ENCODE measurements at regions not wholly inside any gene's neighbourhood (a gene's known extent, or its start where the extent isn't known, plus 50 kb on each side); places are given as distances from the start of the nearest gene placed in this dataset.

GRCh38 chr6:65776332-65776731, 69.3 kb upstream of the EYS start:
- TF ChIP-seq CTCF (IDR thresholded peaks at IDR 0.05), result no peak
- H3K9me3 Mint-ChIP-seq, result peaks cover 47% of the 10 kb centered on the region
- no peak for DNase-seq
- H3K27me3 Mint-ChIP-seq (ENCODE audit: insufficient read depth), result no peaks in the 10 kb centered on the region
- no peak overlapping the region for H3K4me3 Mint-ChIP-seq
- no peak overlapping the region for H3K27ac Mint-ChIP-seq
- H3K36me3 Mint-ChIP-seq (ENCODE audit: low read depth), result peaks cover 1% of the 10 kb centered on the region; the same call in 1 of the 2 replicates
- H3K4me1 Mint-ChIP-seq (ENCODE audit: low read depth), result no peaks in the 10 kb centered on the region

- H3K36me3 Mint-ChIP-seq (ENCODE audit: low read depth), result peaks cover 3% of the 10 kb centered on the region; the same call in 1 of the 2 replicates
- H3K27me3 Mint-ChIP-seq (ENCODE audit: insufficient read depth), result no peaks in the 10 kb centered on the region
- peaks cover 42% of the 10 kb centered on the region for H3K9me3 Mint-ChIP-seq
- TF ChIP-seq CTCF (IDR thresholded peaks at IDR 0.05), result no peak
- H3K4me3 Mint-ChIP-seq, result no peak overlapping the region
- no peak overlapping the region for H3K27ac Mint-ChIP-seq
- no peak for DNase-seq
- no peaks in the 10 kb centered on the region for H3K4me1 Mint-ChIP-seq (ENCODE audit: low read depth)
Observed at GRCh38 chr6:65771946-65772345, 64.9 kb upstream of the EYS start.

GRCh38 chr6:65761890-65762289, 54.9 kb upstream of the EYS start:
- Mint-ChIP-seq H3K27me3 (ENCODE audit: insufficient read depth) (no peaks in the 10 kb centered on the region; the same call in 1 of the 2 replicates), H3K27ac (no peak overlapping the region), H3K36me3 (ENCODE audit: low read depth) (no peaks in the 10 kb centered on the region), H3K4me3 (no peak overlapping the region), H3K9me3 (peaks cover 14% of the 10 kb centered on the region), H3K4me1 (ENCODE audit: low read depth) (no peaks in the 10 kb centered on the region)
- TF ChIP-seq CTCF (IDR thresholded peaks at IDR 0.05), result no peak
- DNase-seq, result no peak

- H3K4me1 Mint-ChIP-seq (ENCODE audit: low read depth), result no peaks in the 10 kb centered on the region
- no peak for TF ChIP-seq CTCF (IDR thresholded peaks at IDR 0.05)
- no peak overlapping the region for H3K4me3 Mint-ChIP-seq
- H3K27ac Mint-ChIP-seq, result no peak overlapping the region
- no peaks in the 10 kb centered on the region; the same call in 1 of the 2 replicates for H3K27me3 Mint-ChIP-seq (ENCODE audit: insufficient read depth)
- H3K9me3 Mint-ChIP-seq, result peaks cover 14% of the 10 kb centered on the region
- no peak for DNase-seq
- H3K36me3 Mint-ChIP-seq (ENCODE audit: low read depth), result no peaks in the 10 kb centered on the region
Observed at GRCh38 chr6:65760285-65760684, 53.3 kb upstream of the EYS start.
